ENCODE measurements at regions not wholly inside any gene's neighbourhood (a gene's known extent, or its start where the extent isn't known, plus 50 kb on each side); places are given as distances from the start of the nearest gene placed in this dataset.

DNA sequence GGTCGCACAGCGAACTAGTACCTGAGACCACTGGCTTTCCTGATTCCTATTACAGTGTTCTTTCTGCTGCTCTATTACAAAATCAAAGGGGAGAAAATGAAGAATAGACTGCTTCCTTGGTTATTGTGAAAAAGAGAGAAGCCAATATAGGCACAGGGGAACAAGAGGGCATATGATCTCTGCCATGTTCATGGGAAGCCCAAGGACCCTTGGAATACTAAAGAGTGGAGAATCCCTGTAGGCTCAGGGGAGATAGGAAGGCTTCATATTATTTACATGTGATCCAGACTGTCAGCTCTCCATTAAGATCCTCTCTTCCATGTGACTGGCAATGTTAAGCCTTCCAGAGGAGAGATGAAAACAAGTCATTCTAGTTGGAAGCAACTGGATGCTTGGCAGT lies 135.7 kb upstream of the MYCN start:
- no peak overlapping the region for H3K27ac Mint-ChIP-seq
- CTCF ChIA-PET, result interaction anchor here (1.8 kb wide), 1 partner anchor 22 kb away, joined by 4 read pairs; no protein-coding TSS in a partner anchor

More for the DNA sequence above, 135.7 kb upstream of the MYCN start:
- Mint-ChIP-seq H3K27me3 (ENCODE audit: low read depth) (peaks cover 13% of the 10 kb centered on the region), H3K4me1 (peaks cover 29% of the 10 kb centered on the region), H3K36me3 (no peaks in the 10 kb centered on the region), H3K4me3 (no peak overlapping the region), H3K9me3 (peaks cover 9% of the 10 kb centered on the region)
- POLR2A ChIA-PET, result no interaction called here
- no peak for DNase-seq (ENCODE audit: low spot score)
- ATAC-seq, result no peak
- TF ChIP-seq ZNF232 (CRISPR knock-in tag; IDR thresholded peaks at IDR 0.05) (no peak), GTF2I (CRISPR knock-in tag; conservative IDR thresholded peaks at IDR 0.05) (no peak), ZNF138 (CRISPR knock-in tag; conservative IDR thresholded peaks at IDR 0.05) (no peak), AR (CRISPR knock-in tag; IDR thresholded peaks at IDR 0.05) (no peak), ZBTB21 (CRISPR knock-in tag; IDR thresholded peaks at IDR 0.05; ENCODE audit: borderline replicate concordance) (no peak), JAZF1 (CRISPR knock-in tag; IDR thresholded peaks at IDR 0.05) (no peak), HMGXB4 (CRISPR knock-in tag; IDR thresholded peaks at IDR 0.05) (no peak), OVOL2 (CRISPR knock-in tag; IDR thresholded peaks at IDR 0.05; ENCODE audit: borderline replicate concordance) (no peak), TEAD4 (CRISPR knock-in tag; IDR thresholded peaks at IDR 0.05) (no peak), ZNF317 (CRISPR knock-in tag; IDR thresholded peaks at IDR 0.05; ENCODE audit: borderline replicate concordance, low read depth) (no peak), RELA (CRISPR knock-in tag; IDR thresholded peaks at IDR 0.05; ENCODE audit: borderline replicate concordance) (no peak)
- TF ChIP-seq, protein P1, sequence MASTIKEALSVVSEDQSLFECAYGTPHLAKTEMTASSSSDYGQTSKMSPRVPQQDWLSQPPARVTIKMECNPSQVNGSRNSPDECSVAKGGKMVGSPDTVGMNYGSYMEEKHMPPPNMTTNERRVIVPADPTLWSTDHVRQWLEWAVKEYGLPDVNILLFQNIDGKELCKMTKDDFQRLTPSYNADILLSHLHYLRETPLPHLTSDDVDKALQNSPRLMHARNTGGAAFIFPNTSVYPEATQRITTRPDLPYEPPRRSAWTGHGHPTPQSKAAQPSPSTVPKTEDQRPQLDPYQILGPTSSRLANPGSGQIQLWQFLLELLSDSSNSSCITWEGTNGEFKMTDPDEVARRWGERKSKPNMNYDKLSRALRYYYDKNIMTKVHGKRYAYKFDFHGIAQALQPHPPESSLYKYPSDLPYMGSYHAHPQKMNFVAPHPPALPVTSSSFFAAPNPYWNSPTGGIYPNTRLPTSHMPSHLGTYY (CRISPR knock-in tag; IDR thresholded peaks at IDR 0.05), result no peak
- TF ChIP-seq, protein P2, sequence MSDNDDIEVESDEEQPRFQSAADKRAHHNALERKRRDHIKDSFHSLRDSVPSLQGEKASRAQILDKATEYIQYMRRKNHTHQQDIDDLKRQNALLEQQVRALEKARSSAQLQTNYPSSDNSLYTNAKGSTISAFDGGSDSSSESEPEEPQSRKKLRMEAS (CRISPR knock-in tag; IDR thresholded peaks at IDR 0.05), result no peak
- TF ChIP-seq, protein P3, sequence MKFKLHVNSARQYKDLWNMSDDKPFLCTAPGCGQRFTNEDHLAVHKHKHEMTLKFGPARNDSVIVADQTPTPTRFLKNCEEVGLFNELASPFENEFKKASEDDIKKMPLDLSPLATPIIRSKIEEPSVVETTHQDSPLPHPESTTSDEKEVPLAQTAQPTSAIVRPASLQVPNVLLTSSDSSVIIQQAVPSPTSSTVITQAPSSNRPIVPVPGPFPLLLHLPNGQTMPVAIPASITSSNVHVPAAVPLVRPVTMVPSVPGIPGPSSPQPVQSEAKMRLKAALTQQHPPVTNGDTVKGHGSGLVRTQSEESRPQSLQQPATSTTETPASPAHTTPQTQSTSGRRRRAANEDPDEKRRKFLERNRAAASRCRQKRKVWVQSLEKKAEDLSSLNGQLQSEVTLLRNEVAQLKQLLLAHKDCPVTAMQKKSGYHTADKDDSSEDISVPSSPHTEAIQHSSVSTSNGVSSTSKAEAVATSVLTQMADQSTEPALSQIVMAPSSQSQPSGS (CRISPR knock-in tag; IDR thresholded peaks at IDR 0.05; ENCODE audit: borderline replicate concordance, low read depth), result no peak
- TF ChIP-seq, protein P4, sequence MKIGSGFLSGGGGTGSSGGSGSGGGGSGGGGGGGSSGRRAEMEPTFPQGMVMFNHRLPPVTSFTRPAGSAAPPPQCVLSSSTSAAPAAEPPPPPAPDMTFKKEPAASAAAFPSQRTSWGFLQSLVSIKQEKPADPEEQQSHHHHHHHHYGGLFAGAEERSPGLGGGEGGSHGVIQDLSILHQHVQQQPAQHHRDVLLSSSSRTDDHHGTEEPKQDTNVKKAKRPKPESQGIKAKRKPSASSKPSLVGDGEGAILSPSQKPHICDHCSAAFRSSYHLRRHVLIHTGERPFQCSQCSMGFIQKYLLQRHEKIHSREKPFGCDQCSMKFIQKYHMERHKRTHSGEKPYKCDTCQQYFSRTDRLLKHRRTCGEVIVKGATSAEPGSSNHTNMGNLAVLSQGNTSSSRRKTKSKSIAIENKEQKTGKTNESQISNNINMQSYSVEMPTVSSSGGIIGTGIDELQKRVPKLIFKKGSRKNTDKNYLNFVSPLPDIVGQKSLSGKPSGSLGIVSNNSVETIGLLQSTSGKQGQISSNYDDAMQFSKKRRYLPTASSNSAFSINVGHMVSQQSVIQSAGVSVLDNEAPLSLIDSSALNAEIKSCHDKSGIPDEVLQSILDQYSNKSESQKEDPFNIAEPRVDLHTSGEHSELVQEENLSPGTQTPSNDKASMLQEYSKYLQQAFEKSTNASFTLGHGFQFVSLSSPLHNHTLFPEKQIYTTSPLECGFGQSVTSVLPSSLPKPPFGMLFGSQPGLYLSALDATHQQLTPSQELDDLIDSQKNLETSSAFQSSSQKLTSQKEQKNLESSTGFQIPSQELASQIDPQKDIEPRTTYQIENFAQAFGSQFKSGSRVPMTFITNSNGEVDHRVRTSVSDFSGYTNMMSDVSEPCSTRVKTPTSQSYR (CRISPR knock-in tag; IDR thresholded peaks at IDR 0.05), result no peak
- TF ChIP-seq, protein P5, sequence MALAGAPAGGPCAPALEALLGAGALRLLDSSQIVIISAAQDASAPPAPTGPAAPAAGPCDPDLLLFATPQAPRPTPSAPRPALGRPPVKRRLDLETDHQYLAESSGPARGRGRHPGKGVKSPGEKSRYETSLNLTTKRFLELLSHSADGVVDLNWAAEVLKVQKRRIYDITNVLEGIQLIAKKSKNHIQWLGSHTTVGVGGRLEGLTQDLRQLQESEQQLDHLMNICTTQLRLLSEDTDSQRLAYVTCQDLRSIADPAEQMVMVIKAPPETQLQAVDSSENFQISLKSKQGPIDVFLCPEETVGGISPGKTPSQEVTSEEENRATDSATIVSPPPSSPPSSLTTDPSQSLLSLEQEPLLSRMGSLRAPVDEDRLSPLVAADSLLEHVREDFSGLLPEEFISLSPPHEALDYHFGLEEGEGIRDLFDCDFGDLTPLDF (CRISPR knock-in tag; IDR thresholded peaks at IDR 0.05), result no peak
